Adipocyte (in vitro differentiated cells): ENCODE measurements at regions not wholly inside any gene's neighbourhood (a gene's known extent, or its start where the extent isn't known, plus 50 kb on each side); places are given as distances from the start of the nearest gene placed in this dataset.
"Not testable (repeated sequence)": the region's sequence is repeated elsewhere in the genome, so short reads cannot be mapped to it uniquely, and the experiment has no call there.

Source experiments
- DNase-seq: peaks from one replicate; pipeline ENCODE4 v3.0.0-alpha.2; 2015; ENCODE audit warnings: low read depth
- H3K27me3 ChIP-seq: replicated peaks from 2 replicates; pipeline ENCODE4 v1.7.0; 2013; ENCODE audit warnings: mild to moderate bottlenecking, low read length, moderate library complexity; ENCODE audit not compliant: control insufficient read depth, insufficient read depth
- H3K36me3 ChIP-seq: 2 replicates; pipeline ENCODE4 v1.7.0; 2013; ENCODE audit warnings: low read length, mild to moderate bottlenecking, moderate library complexity; ENCODE audit not compliant: control insufficient read depth, insufficient read depth, severe bottlenecking
- H3K4me1 ChIP-seq: 2 replicates; pipeline ENCODE4 v1.7.0; 2013; ENCODE audit warnings: mild to moderate bottlenecking, low read length, moderate library complexity; ENCODE audit not compliant: control insufficient read depth, insufficient read depth
- H3K4me3 ChIP-seq: 2 replicates; pipeline ENCODE4 v1.7.0; 2013; ENCODE audit warnings: mild to moderate bottlenecking, low read length, moderate library complexity
- H3K9ac ChIP-seq: 2 replicates; pipeline ENCODE4 v1.7.0; 2013; ENCODE audit warnings: mild to moderate bottlenecking, low read length, moderate library complexity
- H3K9me3 ChIP-seq: 2 replicates; pipeline ENCODE4 v1.7.0; 2013; ENCODE audit warnings: mild to moderate bottlenecking, low read length, moderate library complexity; ENCODE audit not compliant: control insufficient read depth

DNA sequence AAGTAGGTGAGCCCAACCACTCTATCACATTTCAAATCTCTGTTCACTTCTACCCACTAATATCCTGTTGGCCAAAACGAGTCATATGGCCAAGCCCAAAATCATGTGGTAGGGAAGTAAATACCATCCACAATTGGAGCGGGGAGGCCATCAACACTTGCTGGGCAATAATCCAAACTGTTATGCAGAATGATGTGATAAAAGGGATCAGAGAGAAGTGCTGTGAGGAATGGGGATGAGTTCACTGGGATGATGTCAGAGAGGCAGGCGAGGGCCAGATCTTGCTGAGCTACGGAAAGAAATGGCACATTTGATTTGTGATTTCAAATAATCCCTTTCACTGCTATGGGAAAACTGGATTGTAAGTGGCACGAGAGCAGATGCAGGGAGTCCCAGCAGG, 188.4 kb downstream of the NPIPA8 start:
- not testable (repeated sequence) for H3K27me3 ChIP-seq, H3K4me3 ChIP-seq, H3K36me3 ChIP-seq, H3K9me3 ChIP-seq, H3K9ac ChIP-seq, DNase-seq, H3K4me1 ChIP-seq

- H3K9ac ChIP-seq, H3K27me3 ChIP-seq, DNase-seq, H3K4me1 ChIP-seq, H3K36me3 ChIP-seq, H3K4me3 ChIP-seq, H3K9me3 ChIP-seq: not testable (repeated sequence)
These were observed 189.9 kb downstream of the NPIPA8 start for GRCh38 chr16:18146601-18147142.

DNA sequence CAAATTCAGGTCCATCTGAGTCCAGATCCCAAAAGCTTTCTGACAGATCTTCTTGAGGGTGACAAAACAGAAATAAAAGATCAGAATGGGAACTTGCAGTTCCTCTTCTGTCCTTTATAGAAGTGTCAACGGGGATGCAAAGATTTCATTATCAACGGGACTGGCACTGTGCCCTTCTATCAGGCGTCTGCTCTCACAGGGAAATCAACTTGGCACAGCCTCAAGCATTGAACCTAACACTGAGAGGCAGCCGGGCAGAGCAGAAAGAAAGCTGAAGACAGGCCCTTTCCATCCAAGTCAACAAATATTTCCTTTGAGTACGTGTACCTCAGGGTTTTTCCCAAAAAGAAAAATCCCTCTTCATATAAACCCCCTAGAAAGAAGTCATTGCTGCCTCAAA, 194.5 kb downstream of the NPIPA8 start:
- H3K36me3 ChIP-seq, DNase-seq, H3K27me3 ChIP-seq: not testable (repeated sequence)

GRCh38 chr16:18136288-18136687, 200.2 kb downstream of the NPIPA8 start:
- DNase-seq, H3K9me3 ChIP-seq, H3K27me3 ChIP-seq, H3K4me3 ChIP-seq, H3K36me3 ChIP-seq, H3K9ac ChIP-seq, H3K4me1 ChIP-seq: not testable (repeated sequence)

More for the DNA sequence above, 194.5 kb downstream of the NPIPA8 start:
- H3K9ac ChIP-seq, H3K4me3 ChIP-seq, H3K9me3 ChIP-seq, H3K4me1 ChIP-seq: not testable (repeated sequence)

- not testable (repeated sequence) for DNase-seq, H3K4me1 ChIP-seq, H3K9ac ChIP-seq, H3K4me3 ChIP-seq, H3K9me3 ChIP-seq, H3K27me3 ChIP-seq, H3K36me3 ChIP-seq
These were observed 201.5 kb downstream of the NPIPA8 start for GRCh38 chr16:18135024-18135423.

- H3K9ac ChIP-seq, DNase-seq: not testable (repeated sequence)
These were observed 204.9 kb downstream of the NPIPA8 start for GRCh38 chr16:18131587-18131986.

DNA sequence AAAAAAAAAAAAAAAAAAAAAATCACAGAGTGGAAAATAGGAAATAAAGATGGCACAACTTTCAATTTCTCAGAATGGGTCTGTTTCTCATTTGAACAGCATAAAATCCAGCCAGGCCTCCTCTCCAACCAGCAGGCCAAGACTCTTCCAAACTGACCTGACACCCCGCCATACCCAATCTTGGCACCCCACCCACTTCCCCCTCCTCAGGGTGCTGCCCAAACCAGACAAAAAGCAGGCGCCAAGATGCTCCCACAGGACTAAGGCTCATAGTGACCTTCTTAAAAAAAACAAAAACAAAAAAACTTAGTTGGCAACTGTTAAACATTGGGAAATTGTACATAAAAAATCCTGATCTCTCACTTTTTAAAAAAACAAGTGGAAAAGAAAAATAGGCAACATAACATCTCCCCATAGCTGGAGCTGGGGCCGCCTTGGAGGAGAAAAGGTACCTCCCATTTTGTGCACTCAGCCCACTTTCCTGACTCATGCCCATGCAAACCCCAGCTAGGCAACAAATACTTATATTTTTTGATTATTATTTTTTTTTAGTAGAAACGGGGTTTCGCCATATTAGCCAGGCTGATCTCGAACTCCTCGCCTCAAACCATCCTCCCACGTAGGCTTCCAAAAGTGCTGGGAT, 205.9 kb downstream of the NPIPA8 start:
- not testable (repeated sequence) for H3K36me3 ChIP-seq, H3K9ac ChIP-seq, H3K9me3 ChIP-seq, H3K4me3 ChIP-seq, H3K4me1 ChIP-seq, DNase-seq, H3K27me3 ChIP-seq

More at GRCh38 chr16:18131587-18131986, 204.9 kb downstream of the NPIPA8 start:
- H3K9me3 ChIP-seq, H3K4me3 ChIP-seq, H3K4me1 ChIP-seq, H3K27me3 ChIP-seq, H3K36me3 ChIP-seq: not testable (repeated sequence)

- not testable (repeated sequence) for H3K9me3 ChIP-seq, H3K4me1 ChIP-seq, H3K36me3 ChIP-seq, H3K27me3 ChIP-seq, H3K4me3 ChIP-seq, DNase-seq, H3K9ac ChIP-seq
These were observed 209.5 kb downstream of the NPIPA8 start for GRCh38 chr16:18127033-18127432.

GRCh38 chr16:18119092-18119491, 217.4 kb downstream of the NPIPA8 start:
- H3K27me3 ChIP-seq, DNase-seq, H3K9ac ChIP-seq, H3K4me1 ChIP-seq, H3K9me3 ChIP-seq, H3K36me3 ChIP-seq, H3K4me3 ChIP-seq: not testable (repeated sequence)

DNA sequence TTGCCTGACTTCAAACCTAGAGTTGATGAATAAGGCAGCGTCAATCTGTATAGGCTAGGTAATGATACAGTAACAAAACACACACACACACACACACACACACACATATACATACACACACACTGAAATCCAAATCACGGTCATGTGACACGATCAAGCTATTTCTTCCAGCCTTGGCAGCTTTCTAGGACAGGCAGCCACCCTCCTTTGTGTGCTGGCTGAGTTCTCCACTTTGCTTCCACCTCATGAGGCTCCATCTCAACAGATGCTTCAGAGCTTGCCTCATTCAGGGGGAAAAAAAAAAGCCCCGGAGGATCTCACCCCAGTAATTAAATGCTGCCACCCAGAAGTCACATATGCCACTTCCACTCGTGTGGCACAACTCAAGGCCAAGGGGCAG, 217.9 kb downstream of the NPIPA8 start:
- H3K36me3 ChIP-seq, H3K9ac ChIP-seq, H3K9me3 ChIP-seq, DNase-seq, H3K4me3 ChIP-seq, H3K4me1 ChIP-seq, H3K27me3 ChIP-seq: not testable (repeated sequence)

- not testable (repeated sequence) for DNase-seq, H3K9me3 ChIP-seq, H3K4me1 ChIP-seq, H3K36me3 ChIP-seq, H3K9ac ChIP-seq, H3K4me3 ChIP-seq, H3K27me3 ChIP-seq
These were observed 218.5 kb downstream of the NPIPA8 start for GRCh38 chr16:18118071-18118470.

GRCh38 chr16:18104412-18104811, 232.1 kb downstream of the NPIPA8 start:
- not testable (repeated sequence) for H3K36me3 ChIP-seq, H3K27me3 ChIP-seq, H3K4me3 ChIP-seq, H3K9me3 ChIP-seq, DNase-seq, H3K4me1 ChIP-seq, H3K9ac ChIP-seq
